NT2/D1 (cell line): ENCODE measurements at regions not wholly inside any gene's neighbourhood (a gene's known extent, or its start where the extent isn't known, plus 50 kb on each side); places are given as distances from the start of the nearest gene placed in this dataset.

Experiments
- SUZ12 ChIP-seq: IDR thresholded peaks from 2 replicates; pipeline ENCODE4 v1.6.1; 2011; ENCODE audit not compliant: insufficient read length, insufficient read depth; ENCODE audit errors: extremely low read depth
- YY1 ChIP-seq: IDR thresholded peaks from 2 replicates; pipeline ENCODE4 v1.6.1; 2011; ENCODE audit not compliant: insufficient read length, insufficient read depth
- ZNF274 ChIP-seq: IDR thresholded peaks from 2 replicates; pipeline ENCODE4 v1.6.1; 2011; ENCODE audit warnings: mild to moderate bottlenecking, low read depth, low read length

GRCh38 chr20:60288945-60289344, 330.7 kb downstream of the CDH26 start:
- TF ChIP-seq ZNF274: no peak
- TF ChIP-seq YY1: no peak
- no peak for TF ChIP-seq SUZ12
